ENCODE measurements at regions not wholly inside any gene's neighbourhood (a gene's known extent, or its start where the extent isn't known, plus 50 kb on each side); places are given as distances from the start of the nearest gene placed in this dataset.

DNA sequence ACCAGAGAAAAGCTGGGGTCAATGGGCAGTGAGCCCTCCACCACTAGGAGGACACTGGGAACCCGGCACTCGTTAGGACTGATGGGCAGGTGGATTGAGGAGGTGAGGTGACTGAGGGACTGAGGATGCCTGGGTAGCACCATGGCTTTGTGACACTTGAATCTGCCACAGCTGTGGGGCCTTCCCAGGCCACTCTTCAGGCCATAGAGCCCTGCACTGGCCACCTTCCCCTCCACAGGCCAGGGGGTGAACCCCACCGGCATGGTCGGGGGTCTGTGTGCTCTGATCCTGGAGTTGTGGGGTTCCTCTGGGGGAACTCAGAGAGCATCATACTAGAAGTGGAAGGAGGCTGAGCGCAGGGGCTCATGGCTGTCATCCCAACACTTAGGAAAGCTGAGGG, 423.5 kb downstream of the ZNF536 start:
- H3K36me3 ChIP-seq (ENCODE audit: control insufficient read depth, insufficient read depth, low read length): no peaks in the 10 kb centered on the region
- no peak for TF ChIP-seq CTCF (IDR thresholded peaks at IDR 0.05; ENCODE audit: insufficient read depth, low read length, poor library complexity, severe bottlenecking)
- no peaks in the 10 kb centered on the region for H3K27me3 ChIP-seq (ENCODE audit: control insufficient read depth, insufficient read depth, low read length)
- DNase-seq (ENCODE audit: low read depth): no peak
- no peak overlapping the region for H3K4me3 ChIP-seq (ENCODE audit: low read depth, low read length)

DNA sequence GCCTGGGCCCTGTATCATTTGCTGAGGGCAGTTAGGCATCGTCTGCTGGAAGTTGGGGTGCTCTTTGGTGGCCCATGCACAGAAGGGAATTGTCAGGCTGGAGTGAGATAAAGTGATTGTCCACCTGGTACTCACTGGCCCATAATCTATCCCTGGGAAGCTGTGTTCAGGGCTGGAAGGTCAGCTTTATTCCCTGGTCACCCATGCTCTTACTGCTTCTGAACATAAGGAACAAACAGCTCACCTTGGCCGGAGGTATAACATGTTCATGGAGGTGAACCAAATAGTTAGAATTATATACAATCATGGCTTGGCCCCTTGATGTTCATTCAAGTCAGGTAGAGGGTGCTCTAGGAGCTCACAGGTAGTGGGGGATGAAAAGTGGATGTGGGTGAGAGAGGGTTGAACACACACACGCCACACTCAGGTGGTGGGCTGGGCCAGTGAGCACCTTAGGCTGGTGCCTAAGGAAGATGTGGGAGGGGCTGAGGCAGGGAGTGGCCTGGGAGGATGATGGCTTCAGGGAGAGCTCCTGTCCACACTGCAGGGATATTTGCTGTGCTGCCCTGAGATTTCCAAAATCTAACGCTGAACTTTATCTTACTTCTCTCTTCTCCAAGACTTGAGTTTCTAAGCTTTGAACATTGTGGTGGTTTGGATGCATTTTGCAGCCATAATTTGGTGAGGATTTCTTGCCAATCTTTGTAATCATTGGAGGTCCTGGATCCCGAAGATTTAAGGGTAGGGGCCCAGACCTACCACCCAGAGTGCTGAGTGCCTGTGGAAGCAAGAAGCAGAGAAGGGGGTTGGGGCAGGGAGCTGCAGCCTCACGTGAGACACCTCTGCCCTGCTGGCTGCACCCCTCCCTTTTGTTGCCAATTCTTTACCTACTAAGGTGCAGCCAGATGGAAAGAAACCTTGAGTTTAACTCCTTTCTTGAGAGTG, 420.6 kb downstream of the ZNF536 start:
- Histone ChIP-seq H3K4me3 (ENCODE audit: low read depth, low read length) (no peak overlapping the region), H3K27me3 (ENCODE audit: control insufficient read depth, insufficient read depth, low read length) (no peaks in the 10 kb centered on the region), H3K36me3 (ENCODE audit: control insufficient read depth, insufficient read depth, low read length) (no peaks in the 10 kb centered on the region)
- TF ChIP-seq CTCF (IDR thresholded peaks at IDR 0.05; ENCODE audit: insufficient read depth, low read length, poor library complexity, severe bottlenecking): no peak
- no peak for DNase-seq (ENCODE audit: low read depth)

DNA sequence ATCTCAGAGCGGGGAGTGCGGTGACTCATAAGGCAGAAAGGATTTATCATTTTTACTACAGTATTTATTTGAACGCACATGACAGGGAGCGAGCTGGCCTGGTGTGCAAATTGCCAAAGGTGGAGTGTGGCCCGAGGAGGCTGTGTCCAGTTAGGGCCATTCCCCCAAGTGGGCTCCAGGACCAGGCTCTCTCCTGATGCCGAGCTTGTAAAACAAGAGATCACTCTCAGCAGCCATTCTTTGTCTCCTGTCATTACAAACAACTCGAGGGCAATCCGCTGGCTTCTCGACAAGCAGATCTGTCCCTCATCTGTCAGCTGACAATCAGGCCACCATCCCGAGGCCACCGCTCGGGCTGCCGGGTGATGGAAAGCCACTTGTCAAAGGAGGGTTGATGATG, 418.9 kb downstream of the ZNF536 start:
- no peak overlapping the region for H3K4me3 ChIP-seq (ENCODE audit: low read depth, low read length)
- H3K27me3 ChIP-seq (ENCODE audit: control insufficient read depth, insufficient read depth, low read length): no peaks in the 10 kb centered on the region
- TF ChIP-seq CTCF (IDR thresholded peaks at IDR 0.05; ENCODE audit: insufficient read depth, low read length, poor library complexity, severe bottlenecking): no peak
- no peaks in the 10 kb centered on the region for H3K36me3 ChIP-seq (ENCODE audit: control insufficient read depth, insufficient read depth, low read length)
- DNase-seq (ENCODE audit: low read depth): no peak

DNA sequence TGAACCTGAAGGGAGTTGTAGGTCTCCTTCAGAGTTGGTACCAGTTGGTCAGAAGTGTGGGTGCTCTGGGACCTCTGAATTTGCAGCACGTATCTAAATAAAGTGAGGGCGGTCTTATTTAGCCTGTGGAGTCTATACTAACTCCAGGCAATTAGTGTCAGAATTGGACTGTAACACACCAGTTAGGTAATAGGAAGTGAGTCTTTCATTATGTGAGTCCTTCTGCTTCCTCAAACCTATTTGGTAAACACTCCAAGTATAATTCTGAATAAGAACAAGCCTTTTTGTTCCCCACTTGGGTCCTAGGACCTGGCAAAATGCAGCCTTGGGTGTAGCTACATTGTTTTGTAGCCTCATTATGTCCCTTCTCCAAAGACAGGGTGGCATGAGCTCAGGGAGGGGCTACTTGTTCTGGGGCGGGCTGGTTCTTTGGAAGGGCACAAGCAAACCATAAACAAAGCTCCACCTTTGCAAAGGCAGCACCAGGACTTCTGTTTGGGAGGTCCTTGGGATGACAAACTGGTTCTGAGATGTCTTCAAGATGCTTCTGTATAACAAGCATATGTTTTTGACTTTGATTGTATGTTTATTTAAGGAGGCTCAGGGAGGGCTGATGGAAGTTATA, 418.0 kb downstream of the ZNF536 start:
- TF ChIP-seq CTCF (IDR thresholded peaks at IDR 0.05; ENCODE audit: insufficient read depth, low read length, poor library complexity, severe bottlenecking): no peak
- Histone ChIP-seq H3K27me3 (ENCODE audit: control insufficient read depth, insufficient read depth, low read length) (no peaks in the 10 kb centered on the region), H3K4me3 (ENCODE audit: low read depth, low read length) (no peak overlapping the region), H3K36me3 (ENCODE audit: control insufficient read depth, insufficient read depth, low read length) (no peaks in the 10 kb centered on the region)
- DNase-seq (ENCODE audit: low read depth): no peak

- Histone ChIP-seq H3K4me3 (ENCODE audit: low read depth, low read length) (no peak overlapping the region), H3K36me3 (ENCODE audit: control insufficient read depth, insufficient read depth, low read length) (no peaks in the 10 kb centered on the region), H3K27me3 (ENCODE audit: control insufficient read depth, insufficient read depth, low read length) (no peaks in the 10 kb centered on the region)
- DNase-seq (ENCODE audit: low read depth): no peak
- TF ChIP-seq CTCF (IDR thresholded peaks at IDR 0.05; ENCODE audit: insufficient read depth, low read length, poor library complexity, severe bottlenecking): no peak
These were observed 416.1 kb downstream of the ZNF536 start for GRCh38 chr19:30788105-30788765.

Data from kidney epithelial cell (primary cell).